Mesendoderm (in vitro differentiated cells): ENCODE measurements at regions not wholly inside any gene's neighbourhood (a gene's known extent, or its start where the extent isn't known, plus 50 kb on each side); places are given as distances from the start of the nearest gene placed in this dataset.
"Not testable (repeated sequence)": the region's sequence is repeated elsewhere in the genome, so short reads cannot be mapped to it uniquely, and the experiment has no call there.

ENCODE experiments used
- DNase-seq: peaks from one replicate; pipeline ENCODE4 v3.0.0; 2013
- H2AK5ac ChIP-seq: 2 replicates; pipeline ENCODE4 v1.6.1; 2013; ENCODE audit warnings: low read length, inconsistent platforms
- H2BK120ac ChIP-seq: 2 replicates; pipeline ENCODE4 v1.6.1; 2013; ENCODE audit warnings: low read depth, mild to moderate bottlenecking, low read length, moderate library complexity, mixed read lengths
- H2BK15ac ChIP-seq: replicated peaks from 2 replicates; pipeline ENCODE4 v1.6.1; 2013; ENCODE audit warnings: low read depth, mild to moderate bottlenecking, moderate library complexity
- H2BK5ac ChIP-seq: 2 replicates; pipeline ENCODE4 v1.6.1; 2013; ENCODE audit warnings: low read length, inconsistent platforms
- H3K18ac ChIP-seq: 2 replicates; pipeline ENCODE4 v1.6.1; 2013; ENCODE audit warnings: mild to moderate bottlenecking, low read length, mixed read lengths
- H3K23ac ChIP-seq: one replicate; pipeline ENCODE4 v1.6.1; 2013; ENCODE audit warnings: low read length
- H3K27ac ChIP-seq: 2 replicates; pipeline ENCODE4 v1.5.1; 2013; ENCODE audit warnings: low read depth, mild to moderate bottlenecking, inconsistent platforms, low read length, moderate library complexity
- H3K27me3 ChIP-seq: 2 replicates; pipeline ENCODE4 v1.6.1; 2013; ENCODE audit warnings: low read length, control low read depth, mild to moderate bottlenecking, inconsistent platforms; ENCODE audit not compliant: insufficient read depth, poor library complexity
- H3K36me3 ChIP-seq: 2 replicates; pipeline ENCODE4 v1.6.1; 2013; ENCODE audit warnings: low read length, inconsistent platforms; ENCODE audit not compliant: control insufficient read depth, insufficient read depth
- H3K4ac ChIP-seq: one replicate; pipeline ENCODE4 v1.6.1; 2013; ENCODE audit warnings: low read depth, mild to moderate bottlenecking, low read length, moderate library complexity
- H3K4me1 ChIP-seq: 2 replicates; pipeline ENCODE4 v1.6.1; 2013; ENCODE audit warnings: low read depth, low read length, inconsistent platforms; ENCODE audit not compliant: control insufficient read depth
- H3K4me2 ChIP-seq: 2 replicates; pipeline ENCODE4 v1.6.1; 2013; ENCODE audit warnings: low read length
- H3K4me3 ChIP-seq: 2 replicates; pipeline ENCODE4 v1.5.1; 2013; ENCODE audit warnings: mild to moderate bottlenecking, low read length
- H3K56ac ChIP-seq: one replicate; pipeline ENCODE4 v1.6.1; 2013; ENCODE audit warnings: low read length
- H3K79me1 ChIP-seq: 2 replicates; pipeline ENCODE4 v1.6.1; 2013; ENCODE audit warnings: low read length, inconsistent platforms
- H3K79me2 ChIP-seq: 2 replicates; pipeline ENCODE4 v1.6.1; 2013; ENCODE audit warnings: mild to moderate bottlenecking, low read length; ENCODE audit not compliant: control insufficient read depth, insufficient read depth
- H3K9ac ChIP-seq: 2 replicates; pipeline ENCODE4 v1.6.1; 2013; ENCODE audit warnings: low read length, inconsistent platforms
- H4K5ac ChIP-seq: one replicate; pipeline ENCODE4 v1.6.1; 2013; ENCODE audit warnings: low read length
- H4K8ac ChIP-seq: one replicate; pipeline ENCODE4 v1.6.1; 2013; ENCODE audit warnings: low read depth, mild to moderate bottlenecking, control low read depth, low read length, moderate library complexity
- WGBS: extraction: QIAGEN DNeasy Blood & Tissue Kit; methylation state at CpG from one replicate; pipeline ENCODE4 v1.1.7; 2013; ENCODE audit warnings: low lambda C conversion rate, missing lambda C conversion rate; ENCODE audit not compliant: insufficient coverage; ENCODE audit errors: extremely low coverage; 5-methylcytosine and 5-hydroxymethylcytosine counted together

GRCh38 chr16:8126313-8126712, 464.0 kb downstream of the TMEM114 start:
- Histone ChIP-seq H3K79me1 (no peaks in the 10 kb centered on the region), H3K4me1 (no peaks in the 10 kb centered on the region), H3K18ac (no peak overlapping the region), H2AK5ac (no peak overlapping the region), H4K8ac (no peak overlapping the region), H3K27me3 (no peaks in the 10 kb centered on the region), H4K5ac (no peak overlapping the region), H3K27ac (no peak overlapping the region), H2BK15ac (no peak overlapping the region), H3K4ac (no peak overlapping the region), H2BK120ac (no peak overlapping the region), H3K56ac (no peak overlapping the region), H3K23ac (no peak overlapping the region), H3K4me3 (no peak overlapping the region), H3K9ac (no peak overlapping the region), H2BK5ac (no peak overlapping the region), H3K4me2 (no peak overlapping the region), H3K79me2 (no peaks in the 10 kb centered on the region), H3K36me3 (no peaks in the 10 kb centered on the region)
- WGBS: no CpG with 5 or more reads among the region's 3 CpGs
- no peak for DNase-seq

GRCh38 chr16:8120001-8120400, 470.3 kb downstream of the TMEM114 start:
- Histone ChIP-seq H3K4me3 (no peak overlapping the region), H3K23ac (no peak overlapping the region), H3K79me1 (no peaks in the 10 kb centered on the region), H4K5ac (no peak overlapping the region), H3K27ac (no peak overlapping the region), H3K4ac (no peak overlapping the region), H4K8ac (no peak overlapping the region), H2BK15ac (no peak overlapping the region), H3K36me3 (no peaks in the 10 kb centered on the region), H2AK5ac (no peak overlapping the region), H3K9ac (no peak overlapping the region), H2BK5ac (no peak overlapping the region), H3K27me3 (no peaks in the 10 kb centered on the region), H3K18ac (no peak overlapping the region), H3K79me2 (no peaks in the 10 kb centered on the region), H2BK120ac (no peak overlapping the region), H3K56ac (no peak overlapping the region), H3K4me1 (no peaks in the 10 kb centered on the region), H3K4me2 (no peak overlapping the region)
- DNase-seq: no peak
- no CpG with 5 or more reads among the region's 4 CpGs for WGBS

GRCh38 chr16:8115814-8116213, 474.5 kb downstream of the TMEM114 start:
- no peak overlapping the region for H3K18ac ChIP-seq
- no peak overlapping the region for H3K9ac ChIP-seq
- no peak overlapping the region for H2AK5ac ChIP-seq
- no peak overlapping the region for H3K23ac ChIP-seq
- H4K5ac ChIP-seq: no peak overlapping the region
- no peak overlapping the region for H3K27ac ChIP-seq
- no peak overlapping the region for H2BK5ac ChIP-seq
- H3K27me3 ChIP-seq: no peaks in the 10 kb centered on the region
- H3K36me3 ChIP-seq: no peaks in the 10 kb centered on the region
- H3K79me2 ChIP-seq: no peaks in the 10 kb centered on the region
- WGBS: no CpG with 5 or more reads among the region's 2 CpGs
- H3K4me3 ChIP-seq: no peak overlapping the region
- no peak overlapping the region for H2BK120ac ChIP-seq
- no peak overlapping the region for H3K56ac ChIP-seq
- DNase-seq: no peak
- H3K4me2 ChIP-seq: no peak overlapping the region
- no peak overlapping the region for H3K4ac ChIP-seq
- H4K8ac ChIP-seq: no peak overlapping the region
- H3K4me1 ChIP-seq: no peaks in the 10 kb centered on the region
- H2BK15ac ChIP-seq: no peak overlapping the region
- no peaks in the 10 kb centered on the region for H3K79me1 ChIP-seq

DNA sequence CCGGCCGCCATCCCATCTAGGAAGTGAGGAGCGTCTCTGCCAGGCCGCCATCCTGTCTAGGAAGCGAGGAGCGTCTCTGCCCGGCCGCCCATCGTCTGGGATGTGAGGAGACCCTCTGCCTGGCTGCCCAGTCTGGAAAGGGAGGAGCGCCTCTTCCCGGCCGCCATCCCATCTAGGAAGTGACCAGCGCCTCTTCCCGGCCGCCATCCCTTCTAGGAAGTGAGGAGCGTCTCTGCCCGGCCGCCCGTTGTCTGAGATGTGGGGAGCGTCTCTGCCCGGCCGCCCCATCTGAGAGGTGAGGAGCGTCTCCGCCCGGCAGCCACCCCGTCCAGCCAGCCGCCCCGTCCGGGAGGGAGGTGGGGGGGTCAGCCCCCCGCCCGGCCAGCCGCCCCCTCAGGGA, 475.4 kb downstream of the TMEM114 start:
- H2BK15ac ChIP-seq, H3K79me2 ChIP-seq, H4K8ac ChIP-seq, H3K56ac ChIP-seq, H3K4ac ChIP-seq, H2BK120ac ChIP-seq, H3K23ac ChIP-seq, H3K9ac ChIP-seq, H3K4me1 ChIP-seq, H4K5ac ChIP-seq, DNase-seq, H3K4me3 ChIP-seq, H3K18ac ChIP-seq, H2BK5ac ChIP-seq, H3K27me3 ChIP-seq, H3K79me1 ChIP-seq, H3K4me2 ChIP-seq, H3K36me3 ChIP-seq, H3K27ac ChIP-seq, H2AK5ac ChIP-seq: not testable (repeated sequence)
- no CpG with 5 or more reads among the region's 32 CpGs for WGBS

DNA sequence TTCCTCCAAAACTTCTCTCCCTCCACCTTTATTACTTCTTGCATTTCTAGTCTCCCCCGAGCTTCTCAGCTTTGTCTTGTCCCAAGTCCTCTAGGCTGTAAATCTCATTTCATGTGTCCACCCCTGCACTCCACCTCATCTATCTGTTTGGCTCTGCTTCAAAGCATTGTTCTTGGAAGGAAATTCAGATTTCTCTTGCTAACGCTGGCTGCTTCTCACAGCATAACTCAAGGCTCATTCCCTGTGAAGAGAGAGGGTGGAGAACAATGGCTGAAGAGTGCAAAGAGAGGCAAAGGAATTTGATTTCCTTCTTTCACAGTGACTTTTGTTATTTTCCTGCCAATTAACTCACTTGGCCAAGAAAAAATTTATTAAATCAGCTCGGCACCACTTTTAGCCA, 476.5 kb downstream of the TMEM114 start:
- Histone ChIP-seq H3K4me1 (no peaks in the 10 kb centered on the region), H3K4me3 (no peak overlapping the region), H3K4ac (no peak overlapping the region), H3K56ac (no peak overlapping the region), H3K36me3 (no peaks in the 10 kb centered on the region), H2AK5ac (no peak overlapping the region), H3K18ac (no peak overlapping the region), H3K27me3 (no peaks in the 10 kb centered on the region), H4K8ac (no peak overlapping the region), H2BK120ac (no peak overlapping the region), H3K79me1 (no peaks in the 10 kb centered on the region), H3K27ac (no peak overlapping the region), H3K79me2 (no peaks in the 10 kb centered on the region), H3K9ac (no peak overlapping the region), H3K23ac (no peak overlapping the region), H3K4me2 (no peak overlapping the region), H2BK5ac (no peak overlapping the region), H2BK15ac (no peak overlapping the region), H4K5ac (no peak overlapping the region)
- DNase-seq: no peak
- no CpG with 5 or more reads among the region's 3 CpGs for WGBS
